ENCODE measurements at regions not wholly inside any gene's neighbourhood (a gene's known extent, or its start where the extent isn't known, plus 50 kb on each side); places are given as distances from the start of the nearest gene placed in this dataset.

GRCh38 chr7:51593628-51594027 lies 277.0 kb upstream of the COBL start:
- Histone ChIP-seq H3K27me3 (ENCODE audit: low read depth) (no peaks in the 10 kb centered on the region), H3K4me3 (no peak overlapping the region), H3K9me3 (replicated peaks) (peaks cover 10% of the 10 kb centered on the region), H3K36me3 (no peaks in the 10 kb centered on the region), H3K4me1 (no peaks in the 10 kb centered on the region), H3K27ac (replicated peaks) (no peak overlapping the region)
- TF ChIP-seq CTCF (IDR thresholded peaks at IDR 0.05; ENCODE audit: borderline replicate concordance), result no peak
- DNase-seq, result no peak
- intact Hi-C loops (cut with micrococcal nuclease), result no loop called here

DNA sequence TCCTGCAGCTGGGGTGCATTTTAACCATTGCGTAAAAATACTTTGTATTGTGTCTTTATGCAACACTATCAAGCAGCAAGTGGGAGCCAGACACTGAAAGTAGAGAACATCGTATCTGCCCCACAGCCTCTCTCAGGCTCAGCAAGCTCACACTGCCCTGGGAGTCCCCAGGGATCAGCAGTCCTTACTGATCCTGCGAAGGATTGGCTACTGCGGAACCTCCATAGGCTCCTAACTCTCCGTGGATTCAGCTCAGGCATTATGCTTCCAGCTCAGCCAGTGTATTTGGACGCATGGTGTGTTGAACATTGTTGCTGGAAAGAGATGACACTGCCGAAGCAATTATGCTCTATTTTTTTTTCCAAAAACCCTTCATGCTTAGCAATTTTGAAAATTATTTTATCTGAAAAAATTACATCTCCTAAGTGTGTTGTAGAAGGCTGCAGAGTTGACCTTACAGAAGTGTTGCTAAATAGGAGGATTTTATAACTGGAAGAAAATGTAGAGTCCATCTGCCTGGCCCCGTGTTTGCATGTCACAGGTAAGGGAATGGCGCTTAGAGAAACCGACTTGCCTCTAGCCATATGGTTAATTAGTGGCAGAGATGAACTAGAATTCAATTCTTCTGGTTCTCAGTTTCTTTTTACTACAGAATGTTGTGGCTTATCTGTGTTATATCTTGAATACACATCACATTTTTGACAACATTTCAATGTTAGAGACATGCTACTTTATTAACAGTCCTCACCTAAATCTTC lies 276.4 kb upstream of the COBL start:
- no peak for TF ChIP-seq CTCF (IDR thresholded peaks at IDR 0.05; ENCODE audit: borderline replicate concordance)
- no peaks in the 10 kb centered on the region for H3K27me3 ChIP-seq (ENCODE audit: low read depth)
- no peaks in the 10 kb centered on the region for H3K36me3 ChIP-seq
- no peak overlapping the region for H3K4me3 ChIP-seq
- no peak for DNase-seq
- intact Hi-C loops (cut with micrococcal nuclease), result no loop called here
- H3K4me1 ChIP-seq, result no peaks in the 10 kb centered on the region
- no peak overlapping the region for H3K27ac ChIP-seq (replicated peaks)
- H3K9me3 ChIP-seq (replicated peaks), result peaks cover 10% of the 10 kb centered on the region

DNA sequence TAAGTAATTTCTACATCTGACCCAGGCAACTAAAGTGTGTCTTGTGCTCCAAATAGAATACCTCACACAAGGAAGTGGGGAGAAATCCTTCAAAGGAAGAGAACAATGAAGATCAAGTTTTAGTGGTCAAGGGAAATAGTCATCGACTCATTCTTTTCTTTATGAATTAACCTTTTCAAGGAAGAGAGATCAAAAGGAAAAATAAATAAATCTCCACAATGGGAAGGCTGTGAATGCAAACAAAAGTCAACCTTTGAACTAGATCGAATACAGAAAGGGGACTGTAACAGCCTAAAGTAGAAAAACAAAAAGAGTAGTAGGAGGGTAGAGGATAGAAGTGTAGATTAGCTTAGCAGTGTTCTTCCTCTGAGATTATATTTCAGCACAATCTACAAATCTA lies 274.6 kb upstream of the COBL start:
- no peaks in the 10 kb centered on the region for H3K27me3 ChIP-seq (ENCODE audit: low read depth)
- no peaks in the 10 kb centered on the region for H3K36me3 ChIP-seq
- H3K27ac ChIP-seq (replicated peaks), result no peak overlapping the region
- H3K4me1 ChIP-seq, result no peaks in the 10 kb centered on the region
- H3K9me3 ChIP-seq (replicated peaks), result peaks cover 10% of the 10 kb centered on the region
- no peak for DNase-seq
- no peak overlapping the region for H3K4me3 ChIP-seq
- TF ChIP-seq CTCF (IDR thresholded peaks at IDR 0.05; ENCODE audit: borderline replicate concordance), result no peak
- intact Hi-C loops (cut with micrococcal nuclease), result no loop called here

DNA sequence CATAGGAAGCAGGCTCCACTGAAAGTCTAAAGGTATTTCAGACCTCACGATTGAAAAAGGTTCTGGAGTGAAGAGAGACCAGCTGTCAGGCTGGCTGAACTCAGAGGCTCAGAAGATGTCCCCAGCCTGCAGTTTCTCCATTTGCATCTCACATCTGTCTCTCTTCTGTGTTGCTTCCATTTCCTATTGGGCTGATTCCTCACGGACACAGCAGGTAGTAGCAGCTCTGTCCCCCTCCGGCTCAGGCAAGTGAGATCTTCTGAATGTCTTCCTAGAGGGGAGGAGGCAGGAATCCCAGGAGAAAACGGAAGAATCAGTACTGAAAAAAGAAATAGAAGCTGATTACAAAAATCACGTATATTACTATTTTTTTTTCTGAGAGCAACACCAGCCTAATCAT lies 274.1 kb upstream of the COBL start:
- H3K27me3 ChIP-seq (ENCODE audit: low read depth), result no peaks in the 10 kb centered on the region
- H3K27ac ChIP-seq (replicated peaks), result no peak overlapping the region
- H3K4me1 ChIP-seq, result no peaks in the 10 kb centered on the region
- intact Hi-C loops (cut with micrococcal nuclease), result no loop called here
- H3K36me3 ChIP-seq, result no peaks in the 10 kb centered on the region
- no peak for TF ChIP-seq CTCF (IDR thresholded peaks at IDR 0.05; ENCODE audit: borderline replicate concordance)
- DNase-seq, result no peak
- no peak overlapping the region for H3K4me3 ChIP-seq
- H3K9me3 ChIP-seq (replicated peaks), result peaks cover 10% of the 10 kb centered on the region

DNA sequence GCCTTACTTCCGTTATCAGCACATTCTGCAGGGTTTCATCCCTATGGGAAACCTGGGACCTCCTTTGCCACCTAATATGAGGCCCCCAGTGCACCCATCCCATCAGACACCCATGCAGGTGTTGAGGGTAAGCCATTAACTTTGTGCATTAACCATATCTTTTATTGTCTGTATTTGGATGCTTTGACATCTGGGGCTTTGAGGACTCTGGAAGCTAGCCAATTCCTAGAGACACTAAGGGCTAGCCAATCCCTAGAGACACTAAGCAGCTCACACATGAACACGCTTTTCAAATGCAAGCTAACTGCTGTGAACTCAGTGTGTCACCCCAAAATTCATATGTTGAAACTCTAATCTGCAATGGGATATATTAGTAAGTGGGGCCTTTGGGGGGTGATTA lies 272.5 kb upstream of the COBL start:
- Histone ChIP-seq H3K27ac (replicated peaks) (no peak overlapping the region), H3K9me3 (replicated peaks) (no peaks in the 10 kb centered on the region), H3K27me3 (ENCODE audit: low read depth) (no peaks in the 10 kb centered on the region), H3K36me3 (no peaks in the 10 kb centered on the region), H3K4me3 (no peak overlapping the region), H3K4me1 (no peaks in the 10 kb centered on the region)
- intact Hi-C loops (cut with micrococcal nuclease), result no loop called here
- DNase-seq, result no peak
- TF ChIP-seq CTCF (IDR thresholded peaks at IDR 0.05; ENCODE audit: borderline replicate concordance), result no peak
